ENCODE measurements at regions not wholly inside any gene's neighbourhood (a gene's known extent, or its start where the extent isn't known, plus 50 kb on each side); places are given as distances from the start of the nearest gene placed in this dataset.

DNA sequence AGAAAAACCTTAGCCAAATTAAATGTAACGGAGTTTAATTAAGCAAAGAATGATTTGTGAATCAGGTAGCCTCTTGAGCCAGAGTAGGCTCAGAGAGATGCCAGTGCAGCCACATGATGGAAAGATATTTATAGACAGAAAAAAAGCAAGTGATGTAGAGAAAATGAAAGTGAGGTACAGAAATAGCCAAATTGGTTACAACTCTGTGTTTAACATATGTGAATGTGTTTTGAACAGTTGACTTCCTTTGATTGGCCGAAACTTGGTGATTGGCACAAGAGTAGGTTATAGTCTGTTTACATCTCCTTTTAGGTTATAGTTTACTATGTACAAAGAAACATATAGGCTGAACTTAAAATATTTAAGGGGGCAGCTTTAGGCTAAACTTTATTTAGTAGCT lies 459.9 kb upstream of the BOD1L1 start:
- TF ChIP-seq FOXA2 (IDR thresholded peaks at IDR 0.05), result no peak
- TF ChIP-seq, protein P1, sequence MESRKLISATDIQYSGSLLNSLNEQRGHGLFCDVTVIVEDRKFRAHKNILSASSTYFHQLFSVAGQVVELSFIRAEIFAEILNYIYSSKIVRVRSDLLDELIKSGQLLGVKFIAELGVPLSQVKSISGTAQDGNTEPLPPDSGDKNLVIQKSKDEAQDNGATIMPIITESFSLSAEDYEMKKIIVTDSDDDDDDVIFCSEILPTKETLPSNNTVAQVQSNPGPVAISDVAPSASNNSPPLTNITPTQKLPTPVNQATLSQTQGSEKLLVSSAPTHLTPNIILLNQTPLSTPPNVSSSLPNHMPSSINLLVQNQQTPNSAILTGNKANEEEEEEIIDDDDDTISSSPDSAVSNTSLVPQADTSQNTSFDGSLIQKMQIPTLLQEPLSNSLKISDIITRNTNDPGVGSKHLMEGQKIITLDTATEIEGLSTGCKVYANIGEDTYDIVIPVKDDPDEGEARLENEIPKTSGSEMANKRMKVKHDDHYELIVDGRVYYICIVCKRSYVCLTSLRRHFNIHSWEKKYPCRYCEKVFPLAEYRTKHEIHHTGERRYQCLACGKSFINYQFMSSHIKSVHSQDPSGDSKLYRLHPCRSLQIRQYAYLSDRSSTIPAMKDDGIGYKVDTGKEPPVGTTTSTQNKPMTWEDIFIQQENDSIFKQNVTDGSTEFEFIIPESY (IDR thresholded peaks at IDR 0.05), result no peak
- Histone ChIP-seq H3K36me3 (ENCODE audit: control insufficient read depth in 4 of 4, insufficient read depth in 3 of 4, low read depth in 1 of 4, low read length in 3 of 4) (no peaks in the 10 kb centered on the region), H3K27me3 (ENCODE audit: control insufficient read depth in 4 of 4, insufficient read depth in 4 of 4, low read length in 3 of 4) (no peaks in the 10 kb centered on the region), H3K4me1 (ENCODE audit: control insufficient read depth in 4 of 4, insufficient read depth in 4 of 4, low read length in 3 of 4) (no peaks in the 10 kb centered on the region), H3K27ac (ENCODE audit: low read depth in 1 of 2, low read length in 2 of 2) (no peak overlapping the region), H3K4me3 (ENCODE audit: low read depth in 1 of 3, low read length in 3 of 3) (no peak overlapping the region), H3K9ac (ENCODE audit: low read depth in 1 of 2, low read length in 2 of 2) (no peak overlapping the region), H3K9me3 (ENCODE audit: control insufficient read depth in 4 of 4, low read length in 3 of 4) (peaks cover 0 to 3% (median 2%) of the 10 kb centered on the region in 4 donors)
- DNase-seq (ENCODE audit: low spot score), result no peak
- WGBS, result 88% methylated on average over 2 of the region's 2 CpGs

DNA sequence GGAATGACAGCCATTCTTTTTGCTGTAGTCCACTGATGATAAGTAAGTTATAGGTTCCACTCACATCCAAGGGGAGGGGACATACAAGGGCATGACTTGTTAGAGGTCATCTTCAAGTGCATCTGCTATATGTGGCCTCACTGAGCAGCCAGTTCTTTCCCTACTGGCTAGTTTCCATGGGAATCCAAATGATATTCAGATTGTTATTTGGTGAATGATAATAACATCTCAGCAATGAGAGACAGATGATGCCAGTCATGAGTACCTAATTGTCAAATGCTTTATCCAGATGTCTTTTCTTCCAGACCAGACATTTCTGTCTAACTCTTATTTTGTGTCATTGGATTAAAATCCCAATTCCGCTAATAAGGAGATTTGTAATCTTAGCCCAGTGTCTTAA lies 460.4 kb upstream of the BOD1L1 start:
- no peak for DNase-seq (ENCODE audit: low spot score)
- Histone ChIP-seq H3K4me1 (ENCODE audit: control insufficient read depth in 4 of 4, insufficient read depth in 4 of 4, low read length in 3 of 4) (no peaks in the 10 kb centered on the region), H3K9ac (ENCODE audit: low read depth in 1 of 2, low read length in 2 of 2) (no peak overlapping the region), H3K36me3 (ENCODE audit: control insufficient read depth in 4 of 4, insufficient read depth in 3 of 4, low read depth in 1 of 4, low read length in 3 of 4) (no peaks in the 10 kb centered on the region), H3K27me3 (ENCODE audit: control insufficient read depth in 4 of 4, insufficient read depth in 4 of 4, low read length in 3 of 4) (no peaks in the 10 kb centered on the region), H3K9me3 (ENCODE audit: control insufficient read depth in 4 of 4, low read length in 3 of 4) (peaks cover 0 to 3% (median 2%) of the 10 kb centered on the region in 4 donors), H3K4me3 (ENCODE audit: low read depth in 1 of 3, low read length in 3 of 3) (no peak overlapping the region), H3K27ac (ENCODE audit: low read depth in 1 of 2, low read length in 2 of 2) (no peak overlapping the region)
- WGBS, result 99% methylated on average over 1 of the region's 1 CpG
- TF ChIP-seq TAF1 (conservative IDR thresholded peaks at IDR 0.05), result no peak
- TF ChIP-seq, protein P1 (IDR thresholded peaks at IDR 0.05), result no peak
- no peak for TF ChIP-seq FOXA1 (IDR thresholded peaks at IDR 0.05)
- TF ChIP-seq GABPA (IDR thresholded peaks at IDR 0.05 in 1 of 2, conservative IDR thresholded peaks at IDR 0.05 in 1 of 2), result no peak
- TF ChIP-seq YY1 (IDR thresholded peaks at IDR 0.05), result no peak
- TF ChIP-seq HNF4G (IDR thresholded peaks at IDR 0.05), result no peak
- no peak for TF ChIP-seq SP1 (IDR thresholded peaks at IDR 0.05)
- TF ChIP-seq EGR1 (IDR thresholded peaks at IDR 0.05; ENCODE audit: low read depth in 2 of 2), result no peak
- TF ChIP-seq, protein P2, sequence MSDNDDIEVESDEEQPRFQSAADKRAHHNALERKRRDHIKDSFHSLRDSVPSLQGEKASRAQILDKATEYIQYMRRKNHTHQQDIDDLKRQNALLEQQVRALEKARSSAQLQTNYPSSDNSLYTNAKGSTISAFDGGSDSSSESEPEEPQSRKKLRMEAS (IDR thresholded peaks at IDR 0.05), result no peak
- no peak for TF ChIP-seq FOXA2 (IDR thresholded peaks at IDR 0.05)
- TF ChIP-seq NR2F2 (IDR thresholded peaks at IDR 0.05), result no peak
- no peak for TF ChIP-seq JUND (IDR thresholded peaks at IDR 0.05)
- no peak for TF ChIP-seq RXRA (IDR thresholded peaks at IDR 0.05)
- TF ChIP-seq, protein P3, sequence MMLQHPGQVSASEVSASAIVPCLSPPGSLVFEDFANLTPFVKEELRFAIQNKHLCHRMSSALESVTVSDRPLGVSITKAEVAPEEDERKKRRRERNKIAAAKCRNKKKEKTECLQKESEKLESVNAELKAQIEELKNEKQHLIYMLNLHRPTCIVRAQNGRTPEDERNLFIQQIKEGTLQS (IDR thresholded peaks at IDR 0.05), result no peak
- TF ChIP-seq RAD21 (IDR thresholded peaks at IDR 0.05), result no peak

DNA sequence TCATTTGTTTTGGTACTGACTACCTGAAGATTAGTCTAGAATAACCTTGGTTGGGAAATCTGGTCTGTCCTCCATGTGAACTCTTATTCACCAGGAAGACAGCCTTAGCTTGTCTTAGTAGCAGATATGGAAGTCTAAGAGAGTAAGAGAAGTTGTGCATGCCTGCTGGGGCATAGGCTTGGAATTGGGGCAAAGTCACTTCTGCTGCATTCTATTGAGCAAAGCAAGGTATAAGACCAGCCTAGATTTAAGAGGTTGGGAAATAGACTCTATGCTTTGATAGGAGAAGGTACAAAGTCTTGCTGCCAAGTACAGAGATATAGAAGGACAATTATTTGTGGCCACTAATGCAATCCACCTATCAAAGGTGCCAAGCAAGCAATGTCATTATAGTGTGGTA lies 464.0 kb upstream of the BOD1L1 start:
- no peaks in the 10 kb centered on the region for H3K27me3 ChIP-seq (ENCODE audit: control insufficient read depth in 4 of 4, insufficient read depth in 4 of 4, low read length in 3 of 4)
- H3K9me3 ChIP-seq (ENCODE audit: control insufficient read depth in 4 of 4, low read length in 3 of 4), result peaks cover 0 to 3% (median 2%) of the 10 kb centered on the region in 4 donors
- no peak overlapping the region for H3K9ac ChIP-seq (ENCODE audit: low read depth in 1 of 2, low read length in 2 of 2)
- H3K4me1 ChIP-seq (ENCODE audit: control insufficient read depth in 4 of 4, insufficient read depth in 4 of 4, low read length in 3 of 4), result no peaks in the 10 kb centered on the region
- H3K27ac ChIP-seq (ENCODE audit: low read depth in 1 of 2, low read length in 2 of 2), result no peak overlapping the region
- no peaks in the 10 kb centered on the region for H3K36me3 ChIP-seq (ENCODE audit: control insufficient read depth in 4 of 4, insufficient read depth in 3 of 4, low read depth in 1 of 4, low read length in 3 of 4)
- no peak for DNase-seq (ENCODE audit: low spot score)
- H3K4me3 ChIP-seq (ENCODE audit: low read depth in 1 of 3, low read length in 3 of 3), result no peak overlapping the region
- TF ChIP-seq NR2F2 (IDR thresholded peaks at IDR 0.05), result no peak
- TF ChIP-seq, protein P4, sequence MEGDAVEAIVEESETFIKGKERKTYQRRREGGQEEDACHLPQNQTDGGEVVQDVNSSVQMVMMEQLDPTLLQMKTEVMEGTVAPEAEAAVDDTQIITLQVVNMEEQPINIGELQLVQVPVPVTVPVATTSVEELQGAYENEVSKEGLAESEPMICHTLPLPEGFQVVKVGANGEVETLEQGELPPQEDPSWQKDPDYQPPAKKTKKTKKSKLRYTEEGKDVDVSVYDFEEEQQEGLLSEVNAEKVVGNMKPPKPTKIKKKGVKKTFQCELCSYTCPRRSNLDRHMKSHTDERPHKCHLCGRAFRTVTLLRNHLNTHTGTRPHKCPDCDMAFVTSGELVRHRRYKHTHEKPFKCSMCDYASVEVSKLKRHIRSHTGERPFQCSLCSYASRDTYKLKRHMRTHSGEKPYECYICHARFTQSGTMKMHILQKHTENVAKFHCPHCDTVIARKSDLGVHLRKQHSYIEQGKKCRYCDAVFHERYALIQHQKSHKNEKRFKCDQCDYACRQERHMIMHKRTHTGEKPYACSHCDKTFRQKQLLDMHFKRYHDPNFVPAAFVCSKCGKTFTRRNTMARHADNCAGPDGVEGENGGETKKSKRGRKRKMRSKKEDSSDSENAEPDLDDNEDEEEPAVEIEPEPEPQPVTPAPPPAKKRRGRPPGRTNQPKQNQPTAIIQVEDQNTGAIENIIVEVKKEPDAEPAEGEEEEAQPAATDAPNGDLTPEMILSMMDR (IDR thresholded peaks at IDR 0.05; ENCODE audit: low read depth, low read length, missing input control), result no peak
- TF ChIP-seq, protein P5, sequence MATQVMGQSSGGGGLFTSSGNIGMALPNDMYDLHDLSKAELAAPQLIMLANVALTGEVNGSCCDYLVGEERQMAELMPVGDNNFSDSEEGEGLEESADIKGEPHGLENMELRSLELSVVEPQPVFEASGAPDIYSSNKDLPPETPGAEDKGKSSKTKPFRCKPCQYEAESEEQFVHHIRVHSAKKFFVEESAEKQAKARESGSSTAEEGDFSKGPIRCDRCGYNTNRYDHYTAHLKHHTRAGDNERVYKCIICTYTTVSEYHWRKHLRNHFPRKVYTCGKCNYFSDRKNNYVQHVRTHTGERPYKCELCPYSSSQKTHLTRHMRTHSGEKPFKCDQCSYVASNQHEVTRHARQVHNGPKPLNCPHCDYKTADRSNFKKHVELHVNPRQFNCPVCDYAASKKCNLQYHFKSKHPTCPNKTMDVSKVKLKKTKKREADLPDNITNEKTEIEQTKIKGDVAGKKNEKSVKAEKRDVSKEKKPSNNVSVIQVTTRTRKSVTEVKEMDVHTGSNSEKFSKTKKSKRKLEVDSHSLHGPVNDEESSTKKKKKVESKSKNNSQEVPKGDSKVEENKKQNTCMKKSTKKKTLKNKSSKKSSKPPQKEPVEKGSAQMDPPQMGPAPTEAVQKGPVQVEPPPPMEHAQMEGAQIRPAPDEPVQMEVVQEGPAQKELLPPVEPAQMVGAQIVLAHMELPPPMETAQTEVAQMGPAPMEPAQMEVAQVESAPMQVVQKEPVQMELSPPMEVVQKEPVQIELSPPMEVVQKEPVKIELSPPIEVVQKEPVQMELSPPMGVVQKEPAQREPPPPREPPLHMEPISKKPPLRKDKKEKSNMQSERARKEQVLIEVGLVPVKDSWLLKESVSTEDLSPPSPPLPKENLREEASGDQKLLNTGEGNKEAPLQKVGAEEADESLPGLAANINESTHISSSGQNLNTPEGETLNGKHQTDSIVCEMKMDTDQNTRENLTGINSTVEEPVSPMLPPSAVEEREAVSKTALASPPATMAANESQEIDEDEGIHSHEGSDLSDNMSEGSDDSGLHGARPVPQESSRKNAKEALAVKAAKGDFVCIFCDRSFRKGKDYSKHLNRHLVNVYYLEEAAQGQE (IDR thresholded peaks at IDR 0.05), result no peak
- no peak for TF ChIP-seq FOXA1 (IDR thresholded peaks at IDR 0.05)
- TF ChIP-seq TAF1 (conservative IDR thresholded peaks at IDR 0.05), result no peak
- no peak for TF ChIP-seq HNF4A (conservative IDR thresholded peaks at IDR 0.05)
- TF ChIP-seq EGR1 (IDR thresholded peaks at IDR 0.05; ENCODE audit: low read depth in 2 of 2), result no peak
- TF ChIP-seq JUND (IDR thresholded peaks at IDR 0.05), result no peak

Measured in liver (tissue), 8 donors.